HCT116 (cell line): ENCODE measurements at regions not wholly inside any gene's neighbourhood (a gene's known extent, or its start where the extent isn't known, plus 50 kb on each side); places are given as distances from the start of the nearest gene placed in this dataset.

Experiments
- CTCF ChIP-seq, 3 experiments: fragments of 200-600 bp in 1 of 3; sonication (generic) in 1 of 3; IDR thresholded peaks in 2 of 3; conservative IDR thresholded peaks in 1 of 3; 2 replicates each; pipeline ENCODE4 v1.5.1; 2012 to 2017; ENCODE audit warnings: low read depth in 2 of 3, low read length in 2 of 3, antibody characterized with exemption in 1 of 3, borderline replicate concordance in 1 of 3, control low read depth in 1 of 3, mild to moderate bottlenecking in 1 of 3, mixed read lengths in 1 of 3, mixed run types in 1 of 3, moderate library complexity in 1 of 3; ENCODE audit not compliant: insufficient read depth in 1 of 3
- EZH2 ChIP-seq: fragments of 200-600 bp; sonication (generic); IDR thresholded peaks from 2 replicates; pipeline ENCODE4 v1.6.1; 2017; ENCODE audit warnings: antibody characterized with exemption, mixed run types
- POLR2A ChIP-seq: IDR thresholded peaks from 2 replicates; pipeline ENCODE4 v1.7.0; 2011; ENCODE audit warnings: borderline replicate concordance; ENCODE audit not compliant: insufficient read depth, insufficient read length; ENCODE audit errors: extremely low read depth
- SRF ChIP-seq: IDR thresholded peaks from 2 replicates; pipeline ENCODE4 v1.6.1; 2012; ENCODE audit warnings: low read depth
- TCF7L2 ChIP-seq: IDR thresholded peaks from 2 replicates; pipeline ENCODE4 v1.7.0; 2011; ENCODE audit warnings: borderline replicate concordance, inconsistent platforms; ENCODE audit not compliant: insufficient read depth, insufficient read length; ENCODE audit errors: extremely low read depth
- ZBTB33 ChIP-seq: IDR thresholded peaks from 2 replicates; pipeline ENCODE4 v1.6.1; 2011; ENCODE audit warnings: mild to moderate bottlenecking, low read length, moderate library complexity; ENCODE audit not compliant: insufficient replicate concordance; ENCODE audit errors: extremely low read depth
- ZFX ChIP-seq: fragments of 450-650 bp; IDR thresholded peaks from 2 replicates; pipeline ENCODE4 v1.6.1; 2017

- TF ChIP-seq POLR2A (no peak), CTCF (IDR thresholded peaks at IDR 0.05 in 2 of 3, conservative IDR thresholded peaks at IDR 0.05 in 1 of 3; ENCODE audit: borderline replicate concordance in 1 of 3, insufficient read depth in 1 of 3, low read depth in 2 of 3, low read length in 2 of 3) (no peak), ZFX (no peak), ZBTB33 (no peak), SRF (no peak), TCF7L2 (no peak), EZH2 (no peak)
Observed at GRCh38 chr4:14254926-14255325, 627.4 kb upstream of the BOD1L1 start.
